ENCODE measurements at regions not wholly inside any gene's neighbourhood (a gene's known extent, or its start where the extent isn't known, plus 50 kb on each side); places are given as distances from the start of the nearest gene placed in this dataset.

GRCh38 chr5:26805076-26805475 is 233.3 kb downstream of the CDH9 start:
- TF ChIP-seq CTCF (IDR thresholded peaks at IDR 0.05) (no peak), POLR2A (IDR thresholded peaks at IDR 0.05) (no peak)
